Gastroesophageal sphincter (tissue), 3 donors: ENCODE measurements at regions not wholly inside any gene's neighbourhood (a gene's known extent, or its start where the extent isn't known, plus 50 kb on each side); places are given as distances from the start of the nearest gene placed in this dataset.

Experiments
- POLR2A ChIP-seq, 2 donors: fragments of 450-650 bp; IDR thresholded peaks; one replicate each; pipeline ENCODE4 v1.6.1; 2017; ENCODE audit warnings: antibody characterized with exemption in 2 of 2, mild to moderate bottlenecking in 2 of 2, moderate library complexity in 1 of 2
- TF ChIP-seq, protein P1 (sequence below), 4 experiments: fragments of 200-600 bp in 2 of 4; fragments of 450-650 bp in 2 of 4; sonication (generic) in 1 of 4; IDR thresholded peaks; one replicate each; pipeline ENCODE4 v1.5.1; 2017 to 2019; ENCODE audit warnings: antibody characterized with exemption in 4 of 4, mild to moderate bottlenecking in 2 of 4, moderate library complexity in 2 of 4

DNA sequence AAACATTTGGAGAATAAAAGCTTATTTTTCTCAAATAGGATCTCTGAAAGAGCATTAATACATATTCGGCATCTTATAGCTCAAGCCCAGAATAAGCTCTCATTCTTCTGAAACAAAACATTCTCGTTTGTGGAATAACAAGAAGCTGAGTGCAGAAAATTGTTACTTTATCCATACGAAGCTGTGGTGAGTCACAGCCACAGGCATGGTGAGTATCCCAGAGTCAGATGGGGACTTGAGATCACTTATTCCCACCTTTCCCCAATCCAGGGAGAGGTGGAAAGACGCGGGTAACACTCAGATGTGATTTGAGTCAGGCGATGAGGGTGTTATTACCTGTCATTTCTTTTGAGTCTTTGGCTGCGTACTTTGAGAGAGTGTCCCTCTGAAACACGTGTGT is 214.6 kb upstream of the TMEM132C start:
- TF ChIP-seq, protein P1, sequence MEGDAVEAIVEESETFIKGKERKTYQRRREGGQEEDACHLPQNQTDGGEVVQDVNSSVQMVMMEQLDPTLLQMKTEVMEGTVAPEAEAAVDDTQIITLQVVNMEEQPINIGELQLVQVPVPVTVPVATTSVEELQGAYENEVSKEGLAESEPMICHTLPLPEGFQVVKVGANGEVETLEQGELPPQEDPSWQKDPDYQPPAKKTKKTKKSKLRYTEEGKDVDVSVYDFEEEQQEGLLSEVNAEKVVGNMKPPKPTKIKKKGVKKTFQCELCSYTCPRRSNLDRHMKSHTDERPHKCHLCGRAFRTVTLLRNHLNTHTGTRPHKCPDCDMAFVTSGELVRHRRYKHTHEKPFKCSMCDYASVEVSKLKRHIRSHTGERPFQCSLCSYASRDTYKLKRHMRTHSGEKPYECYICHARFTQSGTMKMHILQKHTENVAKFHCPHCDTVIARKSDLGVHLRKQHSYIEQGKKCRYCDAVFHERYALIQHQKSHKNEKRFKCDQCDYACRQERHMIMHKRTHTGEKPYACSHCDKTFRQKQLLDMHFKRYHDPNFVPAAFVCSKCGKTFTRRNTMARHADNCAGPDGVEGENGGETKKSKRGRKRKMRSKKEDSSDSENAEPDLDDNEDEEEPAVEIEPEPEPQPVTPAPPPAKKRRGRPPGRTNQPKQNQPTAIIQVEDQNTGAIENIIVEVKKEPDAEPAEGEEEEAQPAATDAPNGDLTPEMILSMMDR (IDR thresholded peaks at IDR 0.05), result no peak
- TF ChIP-seq POLR2A (IDR thresholded peaks at IDR 0.05), result no peak
